HCT116 (cell line): ENCODE measurements at regions not wholly inside any gene's neighbourhood (a gene's known extent, or its start where the extent isn't known, plus 50 kb on each side); places are given as distances from the start of the nearest gene placed in this dataset.

ENCODE experiments used
- ATAC-seq: fragments of 200-7000 bp; cut with Tn5 transposase; 2 replicates; pipeline ENCODE4 v1.9.1; 2020; ENCODE audit warnings: mild to moderate bottlenecking, moderate library complexity
- BruUV-seq: library from RNA; stranded (reverse); fragments of 400-500 nt; replicated peaks from 2 replicates; lab custom pipeline; 2021; lab: Mats Ljungman, UMichigan
- CTCF ChIA-PET: fragments of 300-600 bp; sonication (Branson Sonifier 250); formaldehyde crosslinking; loops from one replicate; lab custom pipeline; 2021; ENCODE audit warnings: antibody characterized with exemption; lab: Charles Lee
- POLR2A ChIA-PET: fragments of 300-600, 350-600 bp; sonication (Branson Sonifier 250); formaldehyde crosslinking; loops from one replicate; lab custom pipeline; 2021; ENCODE audit warnings: antibody characterized with exemption; lab: Charles Lee
- RAD21 ChIA-PET, 2 experiments: fragments of 300-600 bp; sonication (Branson Sonifier 250); formaldehyde crosslinking; loops; one replicate each; lab custom pipeline; 2023; ENCODE audit warnings: low total read pairs in 2 of 2; ENCODE audit not compliant: uncharacterized antibody in 2 of 2, unreplicated experiment in 2 of 2, low non-redundant PET in 1 of 2; lab: Charles Lee
- DNase-seq: peaks from one replicate; pipeline ENCODE4 v3.0.0-alpha.2; 2010; ENCODE audit warnings: low read depth, low spot score
- H2AFZ ChIP-seq: fragments of 200-600 bp; shearing (Covaris generic), sonication (generic); 2 replicates; pipeline ENCODE4 v1.6.1; 2017; ENCODE audit warnings: low read depth, mixed run types, mixed read lengths, antibody characterized with exemption, low read length; ENCODE audit not compliant: poor library complexity, severe bottlenecking
- H3K27ac ChIP-seq: 2 replicates; pipeline ENCODE4 v1.5.1; 2012; ENCODE audit warnings: low read depth, low read length
- H3K27me3 ChIP-seq: fragments of 200-600 bp; sonication (generic); 2 replicates; pipeline ENCODE4 v1.6.1; 2016; ENCODE audit warnings: mixed run types, low read length, mixed read lengths; ENCODE audit not compliant: insufficient read depth
- H3K36me3 ChIP-seq, 2 experiments: fragments of 200-500 bp in 1 of 2; fragments of 200-600 bp in 1 of 2; sonication (Bioruptor generic) in 1 of 2; sonication (generic) in 1 of 2; 2 replicates each; pipeline versions ENCODE4 v1.5.1 to v1.6.1; 2014 to 2016; ENCODE audit warnings: low read length in 2 of 2, inconsistent platforms in 1 of 2, mixed read lengths in 1 of 2, mixed run types in 1 of 2; ENCODE audit not compliant: insufficient read depth in 2 of 2, control insufficient read depth in 1 of 2
- H3K4me1 ChIP-seq, 2 experiments: fragments of 200-600 bp in 1 of 2; sonication (generic) in 1 of 2; 2 replicates each; pipeline versions ENCODE4 v1.5.1 to v1.6.1; 2012 to 2017; ENCODE audit warnings: low read length in 2 of 2, inconsistent platforms in 1 of 2, mild to moderate bottlenecking in 1 of 2, mixed read lengths in 1 of 2, mixed run types in 1 of 2, moderate library complexity in 1 of 2; ENCODE audit not compliant: insufficient read depth in 2 of 2, control insufficient read depth in 1 of 2
- H3K4me2 ChIP-seq: fragments of 200-600 bp; sonication (generic); 2 replicates; pipeline ENCODE4 v1.6.1; 2017; ENCODE audit warnings: mixed run types, low read length, mixed read lengths
- H3K4me3 ChIP-seq, 2 experiments: fragments of 200-600 bp in 1 of 2; sonication (generic) in 1 of 2; replicated peaks in 1 of 2; 2 replicates each; pipeline ENCODE4 v1.5.1; 2011 to 2016; ENCODE audit warnings: low read length in 2 of 2, control low read depth in 1 of 2, low read depth in 1 of 2, mild to moderate bottlenecking in 1 of 2, mixed read lengths in 1 of 2, mixed run types in 1 of 2
- H3K79me2 ChIP-seq: fragments of 200-600 bp; sonication (generic); 2 replicates; pipeline ENCODE4 v1.6.1; 2017; ENCODE audit warnings: mild to moderate bottlenecking, mixed run types, low read length, moderate library complexity, mixed read lengths; ENCODE audit not compliant: insufficient read depth
- H3K9ac ChIP-seq: fragments of 200-600 bp; sonication (generic); 2 replicates; pipeline ENCODE4 v1.6.1; 2016; ENCODE audit warnings: low read length, mixed read lengths
- H3K9me2 ChIP-seq: fragments of 200-600 bp; sonication (generic), shearing (Covaris generic); 2 replicates; pipeline ENCODE4 v1.6.1; 2017; ENCODE audit warnings: mixed run types, mild to moderate bottlenecking, moderate library complexity; ENCODE audit not compliant: insufficient read depth
- H3K9me3 ChIP-seq, 2 experiments: fragments of 200-500 bp in 1 of 2; fragments of 200-600 bp in 1 of 2; sonication (Bioruptor generic) in 1 of 2; sonication (generic) in 1 of 2; 2 replicates each; pipeline ENCODE4 v1.6.1; 2014 to 2017; ENCODE audit warnings: low read length in 2 of 2, mixed read lengths in 2 of 2, inconsistent platforms in 1 of 2, low read depth in 1 of 2, mild to moderate bottlenecking in 1 of 2, mixed run types in 1 of 2, moderate library complexity in 1 of 2; ENCODE audit not compliant: control insufficient read depth in 1 of 2, insufficient read depth in 1 of 2
- H4K20me1 ChIP-seq: fragments of 200-600 bp; sonication (generic), shearing (Covaris generic); 2 replicates; pipeline ENCODE4 v1.6.1; 2017; ENCODE audit warnings: mixed run types, mild to moderate bottlenecking, moderate library complexity; ENCODE audit not compliant: insufficient read depth
- CEBPB ChIP-seq: IDR thresholded peaks from 2 replicates; pipeline ENCODE4 v1.6.1; 2012; ENCODE audit warnings: low read depth
- ELF1 ChIP-seq: IDR thresholded peaks from 2 replicates; pipeline ENCODE4 v1.6.1; 2012; ENCODE audit warnings: low read depth, borderline replicate concordance
- EZH2 ChIP-seq: fragments of 200-600 bp; sonication (generic); IDR thresholded peaks from 2 replicates; pipeline ENCODE4 v1.6.1; 2017; ENCODE audit warnings: antibody characterized with exemption, mixed run types
- EZH2phosphoT487 ChIP-seq: fragments of 200-600 bp; IDR thresholded peaks from 2 replicates; pipeline ENCODE4 v1.6.1; 2018; ENCODE audit warnings: antibody characterized with exemption, borderline replicate concordance
- FOSL1 ChIP-seq: IDR thresholded peaks from 2 replicates; pipeline ENCODE4 v1.6.1; 2012; ENCODE audit warnings: low read depth
- JUND ChIP-seq: IDR thresholded peaks from 2 replicates; pipeline ENCODE4 v1.6.1; 2012
- POLR2A ChIP-seq: IDR thresholded peaks from 2 replicates; pipeline ENCODE4 v1.7.0; 2011; ENCODE audit warnings: borderline replicate concordance; ENCODE audit not compliant: insufficient read depth, insufficient read length; ENCODE audit errors: extremely low read depth
- POLR2AphosphoS5 ChIP-seq: IDR thresholded peaks from 2 replicates; pipeline ENCODE4 v1.6.1; 2011; ENCODE audit warnings: mild to moderate bottlenecking, low read depth, low read length, moderate library complexity
- RAD21 ChIP-seq: IDR thresholded peaks from 2 replicates; pipeline ENCODE4 v1.6.1; 2012; ENCODE audit warnings: low read depth, mild to moderate bottlenecking
- SIN3A ChIP-seq: IDR thresholded peaks from 2 replicates; pipeline ENCODE4 v1.6.1; 2012; ENCODE audit warnings: low read depth
- SP1 ChIP-seq: IDR thresholded peaks from 2 replicates; pipeline ENCODE4 v1.6.1; 2012; ENCODE audit warnings: low read depth
- SRF ChIP-seq: IDR thresholded peaks from 2 replicates; pipeline ENCODE4 v1.6.1; 2012; ENCODE audit warnings: low read depth
- TCF7L2 ChIP-seq: IDR thresholded peaks from 2 replicates; pipeline ENCODE4 v1.7.0; 2011; ENCODE audit warnings: borderline replicate concordance, inconsistent platforms; ENCODE audit not compliant: insufficient read depth, insufficient read length; ENCODE audit errors: extremely low read depth
- YY1 ChIP-seq: IDR thresholded peaks from 2 replicates; pipeline ENCODE4 v1.6.1; 2011; ENCODE audit warnings: low read length, low read depth, moderate library complexity, mild to moderate bottlenecking; ENCODE audit not compliant: insufficient replicate concordance; ENCODE audit errors: extremely low read depth
- ZFX ChIP-seq: fragments of 450-650 bp; IDR thresholded peaks from 2 replicates; pipeline ENCODE4 v1.6.1; 2017
- intact Hi-C: fragments of 100-400 bp; cut with micrococcal nuclease; formaldehyde crosslinking; loops from 2 replicates; pipeline ENCODE4 v1.10.0; 2022
- TF ChIP-seq, protein P1 (sequence below): IDR thresholded peaks from 2 replicates; pipeline ENCODE4 v1.6.1; 2012
- TF ChIP-seq, protein P2 (sequence below): IDR thresholded peaks from 2 replicates; pipeline ENCODE4 v1.6.1; 2012
- TF ChIP-seq, protein P3 (sequence below): IDR thresholded peaks from 2 replicates; pipeline ENCODE4 v1.6.1; 2011; ENCODE audit warnings: mild to moderate bottlenecking, low read length, moderate library complexity; ENCODE audit not compliant: insufficient replicate concordance; ENCODE audit errors: extremely low read depth
- TF ChIP-seq, protein P4 (sequence below): IDR thresholded peaks from 2 replicates; pipeline ENCODE4 v1.6.1; 2012; ENCODE audit warnings: low read depth

DNA sequence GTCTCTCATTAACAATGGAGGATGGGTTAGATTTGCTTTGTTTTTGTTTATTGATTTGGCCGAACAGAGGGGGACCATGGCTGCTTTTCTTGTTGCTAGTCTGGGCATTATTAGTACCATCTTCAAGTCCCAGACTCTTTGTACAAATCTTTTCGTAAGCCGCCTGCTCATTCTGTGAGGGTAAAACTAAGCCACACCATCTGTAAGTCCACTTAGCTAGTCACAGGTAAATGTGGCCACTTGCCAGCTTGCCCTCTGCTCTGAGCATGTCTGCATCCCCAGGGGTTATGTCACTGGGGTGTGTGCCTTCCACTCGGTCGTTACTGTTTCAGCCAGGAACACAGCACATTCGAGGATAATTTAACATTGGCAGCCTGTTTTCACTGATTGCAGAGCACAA is 85.6 kb downstream of the SMIM21 start:
- no peaks in the 10 kb centered on the region for H3K79me2 ChIP-seq
- TF ChIP-seq SP1 (no peak), ELF1 (no peak), POLR2AphosphoS5 (no peak), FOSL1 (no peak), EZH2 (no peak), JUND (no peak), SRF (no peak), TCF7L2 (no peak)
- TF ChIP-seq, protein P1, sequence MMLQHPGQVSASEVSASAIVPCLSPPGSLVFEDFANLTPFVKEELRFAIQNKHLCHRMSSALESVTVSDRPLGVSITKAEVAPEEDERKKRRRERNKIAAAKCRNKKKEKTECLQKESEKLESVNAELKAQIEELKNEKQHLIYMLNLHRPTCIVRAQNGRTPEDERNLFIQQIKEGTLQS, result no peak
- TF ChIP-seq, protein P2, sequence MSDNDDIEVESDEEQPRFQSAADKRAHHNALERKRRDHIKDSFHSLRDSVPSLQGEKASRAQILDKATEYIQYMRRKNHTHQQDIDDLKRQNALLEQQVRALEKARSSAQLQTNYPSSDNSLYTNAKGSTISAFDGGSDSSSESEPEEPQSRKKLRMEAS, result no peak
- TF ChIP-seq, all 23 proteins: peak for 0
- ATAC-seq (no peak), DNase-seq (no peak)
- RAD21 ChIA-PET, result no interaction called here
- Histone ChIP-seq H3K36me3 (no peaks in the 10 kb centered on the region), H3K9ac (no peak overlapping the region), H4K20me1 (no peaks in the 10 kb centered on the region), H3K9me2 (no peaks in the 10 kb centered on the region), H3K27ac (no peak overlapping the region), H3K27me3 (no peaks in the 10 kb centered on the region), H3K4me3 (no peak overlapping the region), H3K9me3 (no peaks in the 10 kb centered on the region), H2AFZ (no peak overlapping the region), H3K4me1 (no peaks in the 10 kb centered on the region), H3K4me2 (no peak overlapping the region)
- no TSS peak for BruUV-seq
- POLR2A ChIA-PET, result no interaction called here
- intact Hi-C loops, result no loop called here
- CTCF ChIA-PET, result no interaction called here

DNA sequence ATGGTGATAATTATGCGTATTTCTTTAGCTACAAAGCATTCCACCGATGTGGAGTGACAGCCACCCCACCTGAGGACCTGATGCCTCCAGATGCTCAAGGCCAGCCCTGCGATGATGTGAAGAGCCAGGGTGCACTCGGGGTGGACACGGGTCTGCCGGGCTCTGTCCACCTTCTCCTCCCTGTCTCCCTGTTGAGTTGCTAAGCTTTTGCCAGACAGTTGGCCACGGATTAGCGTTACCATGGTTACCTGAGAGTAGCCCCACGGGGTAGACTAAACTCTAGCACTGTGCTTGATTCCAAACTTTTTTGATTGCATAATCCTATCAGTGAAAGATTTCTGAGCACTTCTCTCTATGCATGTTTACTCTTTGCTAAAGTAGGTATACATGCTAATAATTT is 86.2 kb downstream of the SMIM21 start:
- Histone ChIP-seq H3K9me3 (no peaks in the 10 kb centered on the region), H3K27ac (no peak overlapping the region), H3K36me3 (no peaks in the 10 kb centered on the region), H3K9me2 (no peaks in the 10 kb centered on the region), H3K27me3 (no peaks in the 10 kb centered on the region), H3K4me2 (no peak overlapping the region), H4K20me1 (no peaks in the 10 kb centered on the region), H3K79me2 (no peaks in the 10 kb centered on the region), H3K9ac (no peak overlapping the region), H3K4me1 (no peaks in the 10 kb centered on the region), H2AFZ (no peak overlapping the region), H3K4me3 (no peak overlapping the region)
- BruUV-seq, result no TSS peak
- ATAC-seq (no peak), DNase-seq (no peak)
- CTCF ChIA-PET, result no interaction called here
- RAD21 ChIA-PET, result no interaction called here
- intact Hi-C loops, result no loop called here
- POLR2A ChIA-PET, result no interaction called here
- TF ChIP-seq CEBPB (no peak), ZFX (no peak), RAD21 (no peak), SRF (no peak), YY1 (no peak), POLR2A (no peak), FOSL1 (no peak), EZH2phosphoT487 (no peak), ELF1 (no peak), SIN3A (no peak)
- TF ChIP-seq, protein P3, sequence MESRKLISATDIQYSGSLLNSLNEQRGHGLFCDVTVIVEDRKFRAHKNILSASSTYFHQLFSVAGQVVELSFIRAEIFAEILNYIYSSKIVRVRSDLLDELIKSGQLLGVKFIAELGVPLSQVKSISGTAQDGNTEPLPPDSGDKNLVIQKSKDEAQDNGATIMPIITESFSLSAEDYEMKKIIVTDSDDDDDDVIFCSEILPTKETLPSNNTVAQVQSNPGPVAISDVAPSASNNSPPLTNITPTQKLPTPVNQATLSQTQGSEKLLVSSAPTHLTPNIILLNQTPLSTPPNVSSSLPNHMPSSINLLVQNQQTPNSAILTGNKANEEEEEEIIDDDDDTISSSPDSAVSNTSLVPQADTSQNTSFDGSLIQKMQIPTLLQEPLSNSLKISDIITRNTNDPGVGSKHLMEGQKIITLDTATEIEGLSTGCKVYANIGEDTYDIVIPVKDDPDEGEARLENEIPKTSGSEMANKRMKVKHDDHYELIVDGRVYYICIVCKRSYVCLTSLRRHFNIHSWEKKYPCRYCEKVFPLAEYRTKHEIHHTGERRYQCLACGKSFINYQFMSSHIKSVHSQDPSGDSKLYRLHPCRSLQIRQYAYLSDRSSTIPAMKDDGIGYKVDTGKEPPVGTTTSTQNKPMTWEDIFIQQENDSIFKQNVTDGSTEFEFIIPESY, result no peak
- TF ChIP-seq, protein P4, sequence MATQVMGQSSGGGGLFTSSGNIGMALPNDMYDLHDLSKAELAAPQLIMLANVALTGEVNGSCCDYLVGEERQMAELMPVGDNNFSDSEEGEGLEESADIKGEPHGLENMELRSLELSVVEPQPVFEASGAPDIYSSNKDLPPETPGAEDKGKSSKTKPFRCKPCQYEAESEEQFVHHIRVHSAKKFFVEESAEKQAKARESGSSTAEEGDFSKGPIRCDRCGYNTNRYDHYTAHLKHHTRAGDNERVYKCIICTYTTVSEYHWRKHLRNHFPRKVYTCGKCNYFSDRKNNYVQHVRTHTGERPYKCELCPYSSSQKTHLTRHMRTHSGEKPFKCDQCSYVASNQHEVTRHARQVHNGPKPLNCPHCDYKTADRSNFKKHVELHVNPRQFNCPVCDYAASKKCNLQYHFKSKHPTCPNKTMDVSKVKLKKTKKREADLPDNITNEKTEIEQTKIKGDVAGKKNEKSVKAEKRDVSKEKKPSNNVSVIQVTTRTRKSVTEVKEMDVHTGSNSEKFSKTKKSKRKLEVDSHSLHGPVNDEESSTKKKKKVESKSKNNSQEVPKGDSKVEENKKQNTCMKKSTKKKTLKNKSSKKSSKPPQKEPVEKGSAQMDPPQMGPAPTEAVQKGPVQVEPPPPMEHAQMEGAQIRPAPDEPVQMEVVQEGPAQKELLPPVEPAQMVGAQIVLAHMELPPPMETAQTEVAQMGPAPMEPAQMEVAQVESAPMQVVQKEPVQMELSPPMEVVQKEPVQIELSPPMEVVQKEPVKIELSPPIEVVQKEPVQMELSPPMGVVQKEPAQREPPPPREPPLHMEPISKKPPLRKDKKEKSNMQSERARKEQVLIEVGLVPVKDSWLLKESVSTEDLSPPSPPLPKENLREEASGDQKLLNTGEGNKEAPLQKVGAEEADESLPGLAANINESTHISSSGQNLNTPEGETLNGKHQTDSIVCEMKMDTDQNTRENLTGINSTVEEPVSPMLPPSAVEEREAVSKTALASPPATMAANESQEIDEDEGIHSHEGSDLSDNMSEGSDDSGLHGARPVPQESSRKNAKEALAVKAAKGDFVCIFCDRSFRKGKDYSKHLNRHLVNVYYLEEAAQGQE, result no peak
